Ishikawa (cell line): ENCODE measurements at regions not wholly inside any gene's neighbourhood (a gene's known extent, or its start where the extent isn't known, plus 50 kb on each side); places are given as distances from the start of the nearest gene placed in this dataset.

Experiments
- EGR1 ChIP-seq: IDR thresholded peaks from 2 replicates; pipeline ENCODE4 v1.6.1; 2012
- FOXM1 ChIP-seq: IDR thresholded peaks from 2 replicates; pipeline ENCODE4 v1.6.1; 2012; ENCODE audit warnings: low read depth, borderline replicate concordance
- MAX ChIP-seq: IDR thresholded peaks from 2 replicates; pipeline ENCODE4 v1.6.1; 2012
- NFIC ChIP-seq: IDR thresholded peaks from 2 replicates; pipeline ENCODE4 v1.6.1; 2012
- RAD21 ChIP-seq: IDR thresholded peaks from 2 replicates; pipeline ENCODE4 v1.6.1; 2012; ENCODE audit warnings: low read depth
- TCF12 ChIP-seq: IDR thresholded peaks from 2 replicates; pipeline ENCODE4 v1.6.1; 2012; ENCODE audit warnings: low read depth
- YY1 ChIP-seq: IDR thresholded peaks from 2 replicates; pipeline ENCODE4 v1.6.1; 2012; ENCODE audit warnings: low read depth
- ZBTB7A ChIP-seq: IDR thresholded peaks from 2 replicates; pipeline ENCODE4 v1.6.1; 2012; ENCODE audit warnings: low read depth
- TF ChIP-seq, protein P1 (sequence below): IDR thresholded peaks from 2 replicates; pipeline ENCODE4 v1.6.1; 2012; ENCODE audit warnings: low read depth, mild to moderate bottlenecking

- TF ChIP-seq EGR1 (no peak), FOXM1 (no peak), YY1 (no peak), ZBTB7A (no peak), NFIC (no peak), MAX (no peak), RAD21 (no peak), TCF12 (no peak)
- TF ChIP-seq, protein P1, sequence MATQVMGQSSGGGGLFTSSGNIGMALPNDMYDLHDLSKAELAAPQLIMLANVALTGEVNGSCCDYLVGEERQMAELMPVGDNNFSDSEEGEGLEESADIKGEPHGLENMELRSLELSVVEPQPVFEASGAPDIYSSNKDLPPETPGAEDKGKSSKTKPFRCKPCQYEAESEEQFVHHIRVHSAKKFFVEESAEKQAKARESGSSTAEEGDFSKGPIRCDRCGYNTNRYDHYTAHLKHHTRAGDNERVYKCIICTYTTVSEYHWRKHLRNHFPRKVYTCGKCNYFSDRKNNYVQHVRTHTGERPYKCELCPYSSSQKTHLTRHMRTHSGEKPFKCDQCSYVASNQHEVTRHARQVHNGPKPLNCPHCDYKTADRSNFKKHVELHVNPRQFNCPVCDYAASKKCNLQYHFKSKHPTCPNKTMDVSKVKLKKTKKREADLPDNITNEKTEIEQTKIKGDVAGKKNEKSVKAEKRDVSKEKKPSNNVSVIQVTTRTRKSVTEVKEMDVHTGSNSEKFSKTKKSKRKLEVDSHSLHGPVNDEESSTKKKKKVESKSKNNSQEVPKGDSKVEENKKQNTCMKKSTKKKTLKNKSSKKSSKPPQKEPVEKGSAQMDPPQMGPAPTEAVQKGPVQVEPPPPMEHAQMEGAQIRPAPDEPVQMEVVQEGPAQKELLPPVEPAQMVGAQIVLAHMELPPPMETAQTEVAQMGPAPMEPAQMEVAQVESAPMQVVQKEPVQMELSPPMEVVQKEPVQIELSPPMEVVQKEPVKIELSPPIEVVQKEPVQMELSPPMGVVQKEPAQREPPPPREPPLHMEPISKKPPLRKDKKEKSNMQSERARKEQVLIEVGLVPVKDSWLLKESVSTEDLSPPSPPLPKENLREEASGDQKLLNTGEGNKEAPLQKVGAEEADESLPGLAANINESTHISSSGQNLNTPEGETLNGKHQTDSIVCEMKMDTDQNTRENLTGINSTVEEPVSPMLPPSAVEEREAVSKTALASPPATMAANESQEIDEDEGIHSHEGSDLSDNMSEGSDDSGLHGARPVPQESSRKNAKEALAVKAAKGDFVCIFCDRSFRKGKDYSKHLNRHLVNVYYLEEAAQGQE = no peak
These were observed 344.6 kb downstream of the RFC3 start for GRCh38 chr13:34162544-34162933.
